Osteocyte (in vitro differentiated cells): ENCODE measurements at regions not wholly inside any gene's neighbourhood (a gene's known extent, or its start where the extent isn't known, plus 50 kb on each side); places are given as distances from the start of the nearest gene placed in this dataset.

Experiments used
- DNase-seq: peaks from one replicate; pipeline ENCODE4 v3.0.0; 2021; ENCODE audit warnings: mixed read lengths; ENCODE audit not compliant: unreplicated experiment; ENCODE audit errors: extremely low spot score
- H3K27ac Mint-ChIP-seq: one replicate; pipeline ENCODE4 v1.8.0; 2021; ENCODE audit warnings: mild to moderate bottlenecking, mixed read lengths; ENCODE audit not compliant: unreplicated experiment
- H3K27me3 Mint-ChIP-seq: one replicate; pipeline ENCODE4 v1.8.0; 2021; ENCODE audit warnings: mixed read lengths; ENCODE audit not compliant: unreplicated experiment
- H3K36me3 Mint-ChIP-seq: one replicate; pipeline ENCODE4 v1.8.0; 2021; ENCODE audit warnings: mixed read lengths; ENCODE audit not compliant: unreplicated experiment
- H3K4me1 Mint-ChIP-seq: one replicate; pipeline ENCODE4 v1.8.0; 2021; ENCODE audit warnings: mixed read lengths; ENCODE audit not compliant: unreplicated experiment
- H3K4me3 Mint-ChIP-seq: one replicate; pipeline ENCODE4 v1.8.0; 2021; ENCODE audit warnings: mild to moderate bottlenecking, moderate library complexity, mixed read lengths; ENCODE audit not compliant: unreplicated experiment
- H3K9me3 Mint-ChIP-seq: one replicate; pipeline ENCODE4 v1.8.0; 2021; ENCODE audit warnings: mixed read lengths; ENCODE audit not compliant: unreplicated experiment
- TF ChIP-seq, protein P1 (sequence below): fragments of 200-600 bp; sonication (generic); IDR thresholded peaks from 2 replicates; pipeline ENCODE4 v1.5.0; 2021; ENCODE audit warnings: antibody characterized with exemption, mild to moderate bottlenecking, moderate library complexity

DNA sequence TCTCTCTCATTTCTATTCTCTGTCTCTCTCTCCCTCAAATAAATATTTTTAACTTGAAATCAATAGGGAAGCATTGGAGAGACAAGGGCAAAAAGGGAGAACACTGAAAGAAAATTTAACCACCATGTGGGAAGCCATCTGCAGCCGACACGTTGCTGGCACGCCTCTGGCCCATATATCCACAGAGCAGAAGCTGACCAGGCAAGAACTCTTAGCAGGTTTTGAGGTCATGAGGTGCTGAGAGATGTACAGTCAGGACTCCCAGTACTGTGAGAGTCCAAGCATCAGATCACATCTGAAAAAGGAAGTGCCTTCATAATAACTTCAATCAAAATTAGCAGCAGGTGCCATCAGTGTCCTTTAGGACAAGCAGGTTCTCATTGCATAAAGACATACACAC is 156.6 kb downstream of the AKAIN1 start:
- no peak overlapping the region for H3K27ac Mint-ChIP-seq
- DNase-seq: no peak
- H3K4me1 Mint-ChIP-seq: no peaks in the 10 kb centered on the region
- TF ChIP-seq, protein P1, sequence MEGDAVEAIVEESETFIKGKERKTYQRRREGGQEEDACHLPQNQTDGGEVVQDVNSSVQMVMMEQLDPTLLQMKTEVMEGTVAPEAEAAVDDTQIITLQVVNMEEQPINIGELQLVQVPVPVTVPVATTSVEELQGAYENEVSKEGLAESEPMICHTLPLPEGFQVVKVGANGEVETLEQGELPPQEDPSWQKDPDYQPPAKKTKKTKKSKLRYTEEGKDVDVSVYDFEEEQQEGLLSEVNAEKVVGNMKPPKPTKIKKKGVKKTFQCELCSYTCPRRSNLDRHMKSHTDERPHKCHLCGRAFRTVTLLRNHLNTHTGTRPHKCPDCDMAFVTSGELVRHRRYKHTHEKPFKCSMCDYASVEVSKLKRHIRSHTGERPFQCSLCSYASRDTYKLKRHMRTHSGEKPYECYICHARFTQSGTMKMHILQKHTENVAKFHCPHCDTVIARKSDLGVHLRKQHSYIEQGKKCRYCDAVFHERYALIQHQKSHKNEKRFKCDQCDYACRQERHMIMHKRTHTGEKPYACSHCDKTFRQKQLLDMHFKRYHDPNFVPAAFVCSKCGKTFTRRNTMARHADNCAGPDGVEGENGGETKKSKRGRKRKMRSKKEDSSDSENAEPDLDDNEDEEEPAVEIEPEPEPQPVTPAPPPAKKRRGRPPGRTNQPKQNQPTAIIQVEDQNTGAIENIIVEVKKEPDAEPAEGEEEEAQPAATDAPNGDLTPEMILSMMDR: no peak
- no peaks in the 10 kb centered on the region for H3K36me3 Mint-ChIP-seq
- H3K27me3 Mint-ChIP-seq: no peaks in the 10 kb centered on the region
- peaks cover 26% of the 10 kb centered on the region for H3K9me3 Mint-ChIP-seq
- H3K4me3 Mint-ChIP-seq: no peak overlapping the region

DNA sequence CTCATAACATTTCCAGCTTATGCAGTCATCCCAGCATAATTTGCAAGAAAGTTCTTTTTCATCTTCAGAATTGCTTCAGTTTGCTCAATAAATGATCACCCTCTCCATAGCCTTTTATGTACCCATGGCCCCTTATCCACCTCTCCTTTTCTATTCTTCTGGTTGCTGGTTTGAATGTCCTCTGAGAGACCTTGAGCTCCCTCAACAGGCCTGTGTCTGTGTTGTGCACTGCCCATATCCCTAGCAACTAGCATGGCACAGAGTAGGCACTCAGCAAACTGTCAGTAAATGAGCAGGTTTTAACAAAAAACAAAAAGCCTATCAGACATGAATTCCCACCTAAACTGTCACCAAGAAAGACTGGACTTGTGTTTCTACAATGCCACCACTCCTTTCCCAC is 160.5 kb downstream of the AKAIN1 start:
- no peaks in the 10 kb centered on the region for H3K4me1 Mint-ChIP-seq
- H3K27me3 Mint-ChIP-seq: no peaks in the 10 kb centered on the region
- peaks cover 39% of the 10 kb centered on the region for H3K9me3 Mint-ChIP-seq
- no peak overlapping the region for H3K4me3 Mint-ChIP-seq
- H3K27ac Mint-ChIP-seq: no peak overlapping the region
- TF ChIP-seq, protein P1: no peak
- no peaks in the 10 kb centered on the region for H3K36me3 Mint-ChIP-seq
- no peak for DNase-seq

DNA sequence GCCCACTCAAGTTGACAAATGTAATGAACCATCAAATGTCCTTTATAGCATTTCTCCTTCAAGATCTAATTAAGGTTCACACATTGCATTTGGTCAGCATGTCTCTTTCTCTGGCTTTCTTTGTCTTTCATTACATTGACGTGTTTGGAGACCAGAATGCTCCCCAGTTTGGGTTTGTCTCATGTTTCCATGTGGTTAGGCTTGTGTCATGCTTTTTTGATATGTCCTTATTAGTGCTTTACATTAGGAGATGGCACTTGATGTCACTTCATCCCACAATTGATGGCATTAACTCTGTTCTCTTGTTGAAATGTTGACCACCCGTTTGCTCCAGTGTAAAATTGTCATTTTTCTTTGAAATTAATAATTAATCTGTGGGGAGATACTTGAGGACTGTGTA is 165.8 kb downstream of the AKAIN1 start:
- Mint-ChIP-seq H3K36me3 (no peaks in the 10 kb centered on the region), H3K4me3 (no peak overlapping the region), H3K27ac (no peak overlapping the region), H3K9me3 (peaks cover 38% of the 10 kb centered on the region), H3K27me3 (no peaks in the 10 kb centered on the region), H3K4me1 (no peaks in the 10 kb centered on the region)
- TF ChIP-seq, protein P1: no peak
- no peak for DNase-seq

DNA sequence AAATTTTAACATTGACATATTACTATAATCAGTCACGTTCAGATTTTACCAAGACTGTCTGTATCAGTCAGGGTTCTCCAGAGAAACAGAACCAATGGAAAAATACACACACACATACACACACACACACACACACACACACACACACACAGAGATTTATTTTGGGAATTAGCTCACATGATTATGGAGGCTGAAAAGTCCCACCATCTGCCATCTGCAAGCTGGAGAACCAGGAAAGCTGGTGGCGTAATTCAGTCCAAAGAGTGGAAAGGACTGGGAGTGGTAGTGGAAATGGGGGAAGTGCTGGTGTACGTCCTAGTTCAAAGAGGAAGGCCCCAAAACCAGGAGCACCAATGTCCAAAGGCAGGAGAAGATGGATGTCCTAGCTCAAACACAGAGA is 166.4 kb downstream of the AKAIN1 start:
- H3K4me1 Mint-ChIP-seq: no peaks in the 10 kb centered on the region
- no peaks in the 10 kb centered on the region for H3K27me3 Mint-ChIP-seq
- TF ChIP-seq, protein P1: no peak
- no peak overlapping the region for H3K4me3 Mint-ChIP-seq
- no peaks in the 10 kb centered on the region for H3K36me3 Mint-ChIP-seq
- H3K9me3 Mint-ChIP-seq: peaks cover 32% of the 10 kb centered on the region
- DNase-seq: no peak
- no peak overlapping the region for H3K27ac Mint-ChIP-seq

DNA sequence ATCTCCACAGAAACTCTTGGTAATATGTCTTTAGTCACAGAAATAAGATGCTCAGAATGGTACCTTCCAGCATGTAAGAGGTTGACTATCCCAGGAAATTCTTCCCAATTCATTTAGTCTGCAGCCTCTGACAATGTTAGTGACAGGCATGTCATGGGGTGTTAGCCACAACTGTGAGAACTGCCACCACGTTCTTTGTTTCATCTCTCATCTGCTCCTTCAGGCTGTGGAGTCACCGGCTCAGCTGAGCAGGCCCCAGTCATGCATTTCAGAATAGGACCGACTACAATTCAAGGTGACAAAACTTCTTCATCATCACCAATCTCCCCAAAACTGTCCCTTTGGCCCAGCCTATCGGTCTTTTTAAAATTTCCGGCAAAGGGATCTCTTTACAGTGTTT is 167.5 kb downstream of the AKAIN1 start:
- Mint-ChIP-seq H3K36me3 (no peaks in the 10 kb centered on the region), H3K4me1 (no peaks in the 10 kb centered on the region), H3K9me3 (peaks cover 28% of the 10 kb centered on the region), H3K27me3 (no peaks in the 10 kb centered on the region), H3K4me3 (no peak overlapping the region), H3K27ac (no peak overlapping the region)
- DNase-seq: no peak
- TF ChIP-seq, protein P1: no peak
